Peyer's patch (tissue), 4 donors: ENCODE measurements at regions not wholly inside any gene's neighbourhood (a gene's known extent, or its start where the extent isn't known, plus 50 kb on each side); places are given as distances from the start of the nearest gene placed in this dataset.

Source experiments
- POLR2A ChIP-seq, 2 donors: fragments of 450-650 bp; IDR thresholded peaks; one replicate each; pipeline ENCODE4 v1.5.1; 2017; ENCODE audit warnings: antibody characterized with exemption in 2 of 2, mild to moderate bottlenecking in 2 of 2, moderate library complexity in 2 of 2
- TF ChIP-seq, protein P1 (sequence below), 6 experiments: fragments of 450-650 bp in 4 of 6; fragments of 200-600 bp in 2 of 6; sonication (generic) in 1 of 6; IDR thresholded peaks; one replicate each; pipeline ENCODE4 v1.5.1; 2017 to 2019; ENCODE audit warnings: antibody characterized with exemption in 6 of 6, mild to moderate bottlenecking in 3 of 6, moderate library complexity in 1 of 6

DNA sequence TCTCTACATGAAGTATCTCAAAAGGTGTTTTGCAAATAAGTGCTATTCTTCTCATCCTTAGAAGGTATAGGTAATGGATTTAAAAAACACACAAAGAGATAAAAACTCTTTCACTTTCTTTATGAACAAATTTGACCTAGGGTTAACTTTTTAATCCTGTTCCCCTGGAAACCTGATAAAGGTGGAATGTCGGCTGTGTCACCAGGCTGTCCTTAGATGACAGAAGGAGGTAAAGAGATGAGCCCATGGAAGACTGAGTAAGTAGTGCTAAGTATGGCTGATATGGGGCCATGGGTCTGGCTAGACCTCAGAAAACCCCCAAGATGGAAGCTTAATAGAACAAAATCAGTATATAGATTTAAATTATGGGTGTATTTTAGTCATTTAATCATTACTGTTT lies 153.8 kb upstream of the LSM14A start:
- TF ChIP-seq, protein P1, sequence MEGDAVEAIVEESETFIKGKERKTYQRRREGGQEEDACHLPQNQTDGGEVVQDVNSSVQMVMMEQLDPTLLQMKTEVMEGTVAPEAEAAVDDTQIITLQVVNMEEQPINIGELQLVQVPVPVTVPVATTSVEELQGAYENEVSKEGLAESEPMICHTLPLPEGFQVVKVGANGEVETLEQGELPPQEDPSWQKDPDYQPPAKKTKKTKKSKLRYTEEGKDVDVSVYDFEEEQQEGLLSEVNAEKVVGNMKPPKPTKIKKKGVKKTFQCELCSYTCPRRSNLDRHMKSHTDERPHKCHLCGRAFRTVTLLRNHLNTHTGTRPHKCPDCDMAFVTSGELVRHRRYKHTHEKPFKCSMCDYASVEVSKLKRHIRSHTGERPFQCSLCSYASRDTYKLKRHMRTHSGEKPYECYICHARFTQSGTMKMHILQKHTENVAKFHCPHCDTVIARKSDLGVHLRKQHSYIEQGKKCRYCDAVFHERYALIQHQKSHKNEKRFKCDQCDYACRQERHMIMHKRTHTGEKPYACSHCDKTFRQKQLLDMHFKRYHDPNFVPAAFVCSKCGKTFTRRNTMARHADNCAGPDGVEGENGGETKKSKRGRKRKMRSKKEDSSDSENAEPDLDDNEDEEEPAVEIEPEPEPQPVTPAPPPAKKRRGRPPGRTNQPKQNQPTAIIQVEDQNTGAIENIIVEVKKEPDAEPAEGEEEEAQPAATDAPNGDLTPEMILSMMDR (IDR thresholded peaks at IDR 0.05) = no peak
- TF ChIP-seq POLR2A (IDR thresholded peaks at IDR 0.05) = no peak
